ENCODE measurements at regions not wholly inside any gene's neighbourhood (a gene's known extent, or its start where the extent isn't known, plus 50 kb on each side); places are given as distances from the start of the nearest gene placed in this dataset.

- DNase-seq (ENCODE audit: insufficient read length, low spot score) (no peak), FAIRE-seq (no peak)
- TF ChIP-seq CTCF (IDR thresholded peaks at IDR 0.05; ENCODE audit: insufficient read depth, missing control alignments) = no peak
Observed at GRCh38 chr4:144449611-144450010, 196.3 kb upstream of the HHIP start.

DNA sequence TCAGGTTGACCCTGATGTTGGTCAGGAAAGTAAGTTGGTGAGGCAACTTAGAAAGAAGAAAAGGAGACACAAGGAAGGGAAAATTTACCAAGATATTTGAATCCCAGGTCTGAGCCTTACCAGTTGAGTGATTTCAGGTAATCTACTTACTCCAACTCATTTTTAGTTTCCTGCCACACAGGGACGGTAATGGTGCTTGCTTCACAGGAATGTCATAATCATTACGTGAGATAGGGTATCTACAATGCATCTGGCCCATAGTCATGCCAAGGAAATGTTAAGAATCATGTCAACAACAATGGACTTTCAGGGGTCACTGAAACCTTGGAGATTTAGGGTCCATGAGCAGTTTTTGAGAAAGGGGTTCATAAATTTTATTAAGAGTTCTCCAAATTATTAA, 195.4 kb upstream of the HHIP start:
- no peak for TF ChIP-seq CTCF (IDR thresholded peaks at IDR 0.05; ENCODE audit: insufficient read depth, missing control alignments)

DNA sequence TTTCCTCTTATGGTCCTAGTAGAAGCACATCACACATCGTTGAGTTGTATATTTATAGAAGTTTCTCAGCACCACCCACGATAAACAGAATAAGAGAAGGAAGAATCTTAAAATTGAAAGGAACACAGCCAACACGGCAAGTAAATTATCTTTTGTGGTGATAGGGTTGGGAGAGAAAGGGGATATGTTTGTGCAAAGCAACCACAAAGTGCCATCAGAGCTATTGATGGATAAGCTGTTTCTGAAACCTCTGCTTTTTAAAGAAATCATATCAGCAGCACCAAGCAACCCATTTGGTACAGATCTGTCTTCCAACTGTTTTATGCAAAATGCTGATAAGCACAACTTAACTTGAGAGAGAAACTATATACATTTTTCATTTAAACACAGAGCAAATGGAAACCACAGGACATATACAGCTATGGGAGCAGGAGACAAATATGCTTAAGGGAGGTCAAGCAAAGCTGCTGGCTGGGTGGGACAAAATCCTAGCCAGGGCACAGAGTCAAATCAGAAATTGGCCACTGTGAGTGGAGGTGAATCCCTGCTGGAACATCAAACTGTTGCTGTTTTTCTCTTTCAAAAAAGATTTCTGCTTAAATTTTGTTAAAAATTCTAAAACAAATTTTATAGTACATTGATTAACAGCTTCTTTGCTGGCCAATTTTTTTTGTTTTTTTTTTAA, 194.0 kb upstream of the HHIP start:
- DNase-seq (ENCODE audit: insufficient read length, low spot score) = no peak
- no peak for TF ChIP-seq CTCF (IDR thresholded peaks at IDR 0.05; ENCODE audit: insufficient read depth, missing control alignments)
- no peak for FAIRE-seq

More for the DNA sequence above, 195.4 kb upstream of the HHIP start:
- no peak for DNase-seq (ENCODE audit: insufficient read length, low spot score)
- FAIRE-seq = no peak

GRCh38 chr4:144456196-144456595, 189.8 kb upstream of the HHIP start:
- no peak for TF ChIP-seq CTCF (IDR thresholded peaks at IDR 0.05; ENCODE audit: insufficient read depth, missing control alignments)
- DNase-seq (ENCODE audit: insufficient read length, low spot score) (no peak), FAIRE-seq (no peak)

GRCh38 chr4:144461906-144462305, 184.1 kb upstream of the HHIP start:
- DNase-seq (ENCODE audit: insufficient read length, low spot score) = no peak

GRCh38 chr4:144463236-144463635, 182.7 kb upstream of the HHIP start:
- FAIRE-seq = no peak
- no peak for TF ChIP-seq CTCF (IDR thresholded peaks at IDR 0.05; ENCODE audit: insufficient read depth, missing control alignments)
- DNase-seq (ENCODE audit: insufficient read length, low spot score) = no peak

More at GRCh38 chr4:144461906-144462305, 184.1 kb upstream of the HHIP start:
- no peak for TF ChIP-seq CTCF (IDR thresholded peaks at IDR 0.05; ENCODE audit: insufficient read depth, missing control alignments)
- FAIRE-seq = no peak

DNA sequence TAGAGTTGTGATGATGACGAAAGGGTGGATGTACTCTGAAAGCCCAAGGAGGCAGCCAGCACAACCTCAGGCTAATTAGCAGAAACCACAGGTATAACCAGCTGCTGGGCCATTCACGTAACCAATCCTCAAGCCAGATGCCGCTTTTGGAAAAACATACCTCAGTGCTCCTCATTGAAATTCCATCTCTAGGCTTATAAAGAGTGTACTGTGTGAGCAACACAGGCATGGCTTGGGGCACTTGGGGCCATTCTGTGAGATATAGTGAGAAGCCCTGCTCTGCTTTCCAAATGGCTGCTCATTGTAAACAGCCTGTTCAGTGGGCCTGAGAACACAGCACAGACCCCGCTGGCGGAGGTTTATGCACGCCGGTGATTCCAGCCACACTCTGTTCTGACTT, 182.1 kb upstream of the HHIP start:
- FAIRE-seq (no peak), DNase-seq (ENCODE audit: insufficient read length, low spot score) (no peak)
- TF ChIP-seq CTCF (IDR thresholded peaks at IDR 0.05; ENCODE audit: insufficient read depth, missing control alignments) = no peak
